H9 (cell line): ENCODE measurements at regions not wholly inside any gene's neighbourhood (a gene's known extent, or its start where the extent isn't known, plus 50 kb on each side); places are given as distances from the start of the nearest gene placed in this dataset.

Experiments used
- DNase-seq: peaks from one replicate; pipeline ENCODE4 v3.0.0-alpha.2; 2017
- H2AFZ ChIP-seq: one replicate; pipeline ENCODE4 v1.6.1; 2013; ENCODE audit warnings: mild to moderate bottlenecking, low read length, control low read depth, moderate library complexity
- H2AK5ac ChIP-seq: 2 replicates; pipeline ENCODE4 v1.6.1; 2013; ENCODE audit warnings: low read length, control low read depth, mixed read lengths; ENCODE audit not compliant: insufficient read length
- H2BK120ac ChIP-seq: one replicate; pipeline ENCODE4 v1.6.1; 2013; ENCODE audit warnings: low read depth, mild to moderate bottlenecking, low read length, control low read depth, inconsistent platforms; ENCODE audit not compliant: poor library complexity, severe bottlenecking
- H2BK12ac ChIP-seq: 2 replicates; pipeline ENCODE4 v1.6.1; 2013; ENCODE audit warnings: low read length, control low read depth, mixed read lengths, low read depth; ENCODE audit not compliant: insufficient read length
- H2BK15ac ChIP-seq: 2 replicates; pipeline ENCODE4 v1.6.1; 2013; ENCODE audit warnings: low read depth, low read length, control low read depth
- H2BK20ac ChIP-seq: one replicate; pipeline ENCODE4 v1.6.1; 2013; ENCODE audit warnings: low read depth, mild to moderate bottlenecking, low read length, control low read depth, inconsistent platforms; ENCODE audit not compliant: poor library complexity, severe bottlenecking
- H2BK5ac ChIP-seq: 2 replicates; pipeline ENCODE4 v1.6.1; 2013; ENCODE audit warnings: low read length, control low read depth, mixed read lengths; ENCODE audit not compliant: insufficient read length
- H3K14ac ChIP-seq: 2 replicates; pipeline ENCODE4 v1.6.1; 2013; ENCODE audit warnings: low read length, control low read depth; ENCODE audit not compliant: insufficient read depth
- H3K18ac ChIP-seq: 2 replicates; pipeline ENCODE4 v1.6.1; 2013; ENCODE audit warnings: low read depth, mild to moderate bottlenecking, mixed read lengths, low read length, control low read depth; ENCODE audit not compliant: insufficient read length
- H3K23ac ChIP-seq: 2 replicates; pipeline ENCODE4 v1.6.1; 2013; ENCODE audit warnings: low read length, control low read depth, mixed read lengths, low read depth; ENCODE audit not compliant: insufficient read length
- H3K23me2 ChIP-seq: 2 replicates; pipeline ENCODE4 v1.6.1; 2013; ENCODE audit warnings: low read depth, mild to moderate bottlenecking, mixed read lengths, low read length, control low read depth; ENCODE audit not compliant: insufficient read length, poor library complexity, severe bottlenecking
- H3K27ac ChIP-seq: 2 replicates; pipeline ENCODE4 v1.5.1; 2013; ENCODE audit warnings: low read length, control low read depth, mixed read lengths, low read depth; ENCODE audit not compliant: insufficient read length
- H3K27me3 ChIP-seq: 2 replicates; pipeline ENCODE4 v1.6.1; 2013; ENCODE audit warnings: low read length, control low read depth, inconsistent platforms; ENCODE audit not compliant: insufficient read depth
- H3K4ac ChIP-seq: 2 replicates; pipeline ENCODE4 v1.6.1; 2013; ENCODE audit warnings: low read depth, mild to moderate bottlenecking, control low read depth, inconsistent platforms, low read length, moderate library complexity
- H3K4me1 ChIP-seq: 2 replicates; pipeline ENCODE4 v1.6.1; 2013; ENCODE audit warnings: low read length, control low read depth, inconsistent platforms; ENCODE audit not compliant: insufficient read depth
- H3K4me2 ChIP-seq: 2 replicates; pipeline ENCODE4 v1.6.1; 2013; ENCODE audit warnings: low read length, control low read depth, mixed read lengths; ENCODE audit not compliant: insufficient read length, insufficient read depth
- H3K56ac ChIP-seq: 2 replicates; pipeline ENCODE4 v1.6.1; 2013; ENCODE audit warnings: low read depth, mild to moderate bottlenecking, mixed read lengths, low read length, control low read depth; ENCODE audit not compliant: insufficient read length
- H3K79me1 ChIP-seq: 2 replicates; pipeline ENCODE4 v1.6.1; 2013; ENCODE audit warnings: low read depth, mild to moderate bottlenecking, moderate library complexity, low read length, control low read depth, inconsistent platforms; ENCODE audit not compliant: insufficient read depth, poor library complexity, severe bottlenecking
- H3K79me2 ChIP-seq: 2 replicates; pipeline ENCODE4 v1.6.1; 2013; ENCODE audit warnings: low read length, control low read depth, inconsistent platforms; ENCODE audit not compliant: insufficient read depth
- H3K9ac ChIP-seq: 2 replicates; pipeline ENCODE4 v1.6.1; 2013; ENCODE audit warnings: low read length, control low read depth, mixed read lengths; ENCODE audit not compliant: insufficient read length; ENCODE audit errors: extremely low read depth
- H3K9me3 ChIP-seq: one replicate; pipeline ENCODE4 v1.6.1; 2013; ENCODE audit warnings: low read depth, low read length, inconsistent platforms; ENCODE audit not compliant: control insufficient read depth
- H3T11ph ChIP-seq: one replicate; pipeline ENCODE4 v1.6.1; 2013; ENCODE audit warnings: mild to moderate bottlenecking, low read length, control low read depth, inconsistent platforms
- H4K20me1 ChIP-seq: one replicate; pipeline ENCODE4 v1.6.1; 2013; ENCODE audit not compliant: control insufficient read depth, insufficient read length, insufficient read depth
- H4K5ac ChIP-seq: 2 replicates; pipeline ENCODE4 v1.6.1; 2013; ENCODE audit warnings: low read depth, mild to moderate bottlenecking, mixed read lengths, low read length, control low read depth; ENCODE audit not compliant: insufficient read length
- H4K8ac ChIP-seq: replicated peaks from 2 replicates; pipeline ENCODE4 v1.6.1; 2013; ENCODE audit warnings: low read length, control low read depth, mixed read lengths, low read depth; ENCODE audit not compliant: insufficient read length
- H4K91ac ChIP-seq: 2 replicates; pipeline ENCODE4 v1.6.1; 2013; ENCODE audit warnings: low read depth, mild to moderate bottlenecking, moderate library complexity, mixed read lengths, low read length, control low read depth; ENCODE audit not compliant: insufficient read length
- H3K27ac Mint-ChIP-seq, 3 experiments: 2 replicates in 2 of 3; 3 replicates in 1 of 3; pipeline ENCODE4 v1.8.0; 2020 to 2021; ENCODE audit warnings: mixed read lengths in 3 of 3, mild to moderate bottlenecking in 1 of 3, moderate library complexity in 1 of 3
- H3K27me3 Mint-ChIP-seq: 2 replicates; pipeline ENCODE4 v1.8.0; 2021; ENCODE audit warnings: low read depth, mild to moderate bottlenecking, moderate library complexity, mixed read lengths
- H3K36me3 Mint-ChIP-seq, 3 experiments: 2 replicates in 2 of 3; 3 replicates in 1 of 3; pipeline ENCODE4 v1.8.0; 2020 to 2021; ENCODE audit warnings: low read depth in 3 of 3, mixed read lengths in 3 of 3; ENCODE audit not compliant: insufficient read depth in 1 of 3
- H3K4me1 Mint-ChIP-seq, 2 experiments: 2 replicates each; pipeline ENCODE4 v1.8.0; 2020; ENCODE audit warnings: mixed read lengths in 2 of 2
- H3K4me3 Mint-ChIP-seq, 2 experiments: 2 replicates in 1 of 2; 3 replicates in 1 of 2; pipeline ENCODE4 v1.8.0; 2020 to 2021; ENCODE audit warnings: mild to moderate bottlenecking in 2 of 2, mixed read lengths in 2 of 2, moderate library complexity in 1 of 2
- H3K9me3 Mint-ChIP-seq, 2 experiments: 2 replicates in 1 of 2; 3 replicates in 1 of 2; pipeline ENCODE4 v1.8.0; 2020; ENCODE audit warnings: mild to moderate bottlenecking in 2 of 2, mixed read lengths in 2 of 2, moderate library complexity in 1 of 2
- WGBS: extraction: QIAGEN DNeasy Blood & Tissue Kit; methylation state at CpG from one replicate; pipeline ENCODE4 v1.1.7; 2013; ENCODE audit warnings: missing lambda C conversion rate, low lambda C conversion rate, mixed read lengths; ENCODE audit not compliant: insufficient read length; ENCODE audit errors: extremely low coverage; 5-methylcytosine and 5-hydroxymethylcytosine counted together
- TF ChIP-seq, protein P1 (sequence below): fragments of 200-600 bp; sonication (generic); conservative IDR thresholded peaks from 3 replicates; pipeline ENCODE4 v1.8.0; 2021; ENCODE audit warnings: antibody characterized with exemption, mild to moderate bottlenecking

DNA sequence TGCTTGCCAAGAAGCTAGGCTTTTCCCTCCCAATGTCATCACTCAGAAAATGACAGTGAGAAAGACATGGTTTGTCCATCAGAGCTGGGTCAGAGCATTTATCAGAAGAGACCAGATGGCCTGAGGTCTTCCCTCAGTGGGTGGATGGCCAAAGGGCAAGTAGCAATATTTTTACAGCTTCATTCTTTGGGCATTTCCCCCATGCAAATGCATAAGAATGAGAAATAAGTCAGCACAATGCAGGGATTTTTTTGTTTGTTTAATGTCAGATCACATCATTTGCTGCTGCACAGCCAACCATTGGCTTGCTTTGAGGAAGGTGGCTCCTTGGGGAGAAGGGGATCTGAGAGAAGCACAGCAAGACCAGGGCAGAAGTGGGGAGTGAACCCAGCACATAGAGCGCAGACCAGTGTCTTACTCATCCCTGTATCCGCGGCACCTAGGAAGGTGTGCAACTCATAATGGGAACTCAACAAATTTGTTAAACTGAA lies 209.6 kb downstream of the SEMA6A start:
- no peak overlapping the region for H2BK15ac ChIP-seq
- H3K79me2 ChIP-seq, result no peaks in the 10 kb centered on the region
- H4K20me1 ChIP-seq, result no peaks in the 10 kb centered on the region
- Mint-ChIP-seq H3K4me3 (no peak overlapping the region), H3K27me3 (peaks cover 17% of the 10 kb centered on the region), H3K27ac (no peak overlapping the region), H3K4me1 (peaks cover 8 to 9% of the 10 kb centered on the region in 2 experiments; a peak in 3 of 4 replicates), H3K36me3 (no peaks in the 10 kb centered on the region), H3K9me3 (no peaks in the 10 kb centered on the region)
- DNase-seq, result no peak
- H3K18ac ChIP-seq, result no peak overlapping the region
- H4K91ac ChIP-seq, result no peak overlapping the region
- H4K8ac ChIP-seq, result no peak overlapping the region
- no CpG with 5 or more reads among the region's 3 CpGs for WGBS
- no peak overlapping the region for H3K56ac ChIP-seq
- H2BK5ac ChIP-seq, result no peak overlapping the region
- peaks cover 1% of the 10 kb centered on the region; the same call in 1 of the 2 replicates for H3K4me1 ChIP-seq
- no peak overlapping the region for H2AFZ ChIP-seq
- TF ChIP-seq, protein P1, sequence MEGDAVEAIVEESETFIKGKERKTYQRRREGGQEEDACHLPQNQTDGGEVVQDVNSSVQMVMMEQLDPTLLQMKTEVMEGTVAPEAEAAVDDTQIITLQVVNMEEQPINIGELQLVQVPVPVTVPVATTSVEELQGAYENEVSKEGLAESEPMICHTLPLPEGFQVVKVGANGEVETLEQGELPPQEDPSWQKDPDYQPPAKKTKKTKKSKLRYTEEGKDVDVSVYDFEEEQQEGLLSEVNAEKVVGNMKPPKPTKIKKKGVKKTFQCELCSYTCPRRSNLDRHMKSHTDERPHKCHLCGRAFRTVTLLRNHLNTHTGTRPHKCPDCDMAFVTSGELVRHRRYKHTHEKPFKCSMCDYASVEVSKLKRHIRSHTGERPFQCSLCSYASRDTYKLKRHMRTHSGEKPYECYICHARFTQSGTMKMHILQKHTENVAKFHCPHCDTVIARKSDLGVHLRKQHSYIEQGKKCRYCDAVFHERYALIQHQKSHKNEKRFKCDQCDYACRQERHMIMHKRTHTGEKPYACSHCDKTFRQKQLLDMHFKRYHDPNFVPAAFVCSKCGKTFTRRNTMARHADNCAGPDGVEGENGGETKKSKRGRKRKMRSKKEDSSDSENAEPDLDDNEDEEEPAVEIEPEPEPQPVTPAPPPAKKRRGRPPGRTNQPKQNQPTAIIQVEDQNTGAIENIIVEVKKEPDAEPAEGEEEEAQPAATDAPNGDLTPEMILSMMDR, result no peak
- H3K23me2 ChIP-seq, result peaks cover 7% of the 10 kb centered on the region
- H3K27me3 ChIP-seq, result no peaks in the 10 kb centered on the region
- no peak overlapping the region for H3K4ac ChIP-seq
- no peak overlapping the region for H2AK5ac ChIP-seq
- no peak overlapping the region for H2BK20ac ChIP-seq
- H3K23ac ChIP-seq, result no peak overlapping the region
- no peaks in the 10 kb centered on the region for H3K79me1 ChIP-seq
- no peaks in the 10 kb centered on the region for H3K9me3 ChIP-seq
- no peak overlapping the region for H3K14ac ChIP-seq
- no peak overlapping the region for H3K9ac ChIP-seq
- H3T11ph ChIP-seq, result no peak overlapping the region
- no peak overlapping the region for H2BK120ac ChIP-seq
- no peak overlapping the region for H2BK12ac ChIP-seq
- no peak overlapping the region for H3K4me2 ChIP-seq
- H3K27ac ChIP-seq, result no peak overlapping the region
- H4K5ac ChIP-seq, result no peak overlapping the region
